PFSK-1 (cell line): ENCODE measurements at regions not wholly inside any gene's neighbourhood (a gene's known extent, or its start where the extent isn't known, plus 50 kb on each side); places are given as distances from the start of the nearest gene placed in this dataset.

Experiments used
- POLR2AphosphoS5 ChIP-seq: IDR thresholded peaks from 2 replicates; pipeline ENCODE4 v1.6.1; 2012; ENCODE audit warnings: low read depth, mild to moderate bottlenecking, control low read depth, low read length, moderate library complexity
- SIN3A ChIP-seq: IDR thresholded peaks from 2 replicates; pipeline ENCODE4 v1.6.1; 2012; ENCODE audit warnings: mild to moderate bottlenecking, low read length, moderate library complexity, borderline replicate concordance; ENCODE audit not compliant: insufficient read depth

- TF ChIP-seq POLR2AphosphoS5 (no peak), SIN3A (no peak)
These were observed 257.9 kb downstream of the PDCD6IP start for GRCh38 chr3:34056181-34056910.
